Ammon's horn (tissue), 1 donor: ENCODE measurements at regions not wholly inside any gene's neighbourhood (a gene's known extent, or its start where the extent isn't known, plus 50 kb on each side); places are given as distances from the start of the nearest gene placed in this dataset.
"Not testable (repeated sequence)": the region's sequence is repeated elsewhere in the genome, so short reads cannot be mapped to it uniquely, and the experiment has no call there.

Source experiments
- DNase-seq: peaks from one replicate; pipeline ENCODE4 v3.0.0-alpha.2; 2016; ENCODE audit warnings: low spot score

GRCh38 chr17:54353789-54354525, 531.2 kb downstream of the KIF2B start:
- DNase-seq, result no peak

- DNase-seq, result not testable (repeated sequence)
Measured at GRCh38 chr17:54361073-54361472, 538.3 kb downstream of the KIF2B start.

GRCh38 chr17:54368906-54369305, 531.7 kb upstream of the TOM1L1 start:
- DNase-seq, result no peak

GRCh38 chr17:54372069-54372749, 528.4 kb upstream of the TOM1L1 start:
- no peak for DNase-seq

GRCh38 chr17:54373970-54374369, 526.7 kb upstream of the TOM1L1 start:
- DNase-seq, result no peak

- not testable (repeated sequence) for DNase-seq
Measured at GRCh38 chr17:54376409-54376808, 524.2 kb upstream of the TOM1L1 start.

GRCh38 chr17:54381482-54381881, 519.2 kb upstream of the TOM1L1 start:
- DNase-seq, result no peak

- DNase-seq, result no peak
Measured at GRCh38 chr17:54404259-54404658, 496.4 kb upstream of the TOM1L1 start.

GRCh38 chr17:54405826-54406225, 494.8 kb upstream of the TOM1L1 start:
- no peak for DNase-seq

- peak; percentile 40 for DNase-seq
Measured at GRCh38 chr17:54408731-54409130, 491.9 kb upstream of the TOM1L1 start.

- DNase-seq, result no peak
Measured at GRCh38 chr17:54418467-54418866, 482.2 kb upstream of the TOM1L1 start.

- DNase-seq, result peak; percentile 3
Measured at GRCh38 chr17:54425671-54426070, 475.0 kb upstream of the TOM1L1 start.

- DNase-seq, result peak; percentile 30
Measured at GRCh38 chr17:54426296-54426886, 474.3 kb upstream of the TOM1L1 start.

- no peak for DNase-seq
Measured at GRCh38 chr17:54435966-54436365, 464.7 kb upstream of the TOM1L1 start.

- no peak for DNase-seq
Measured at GRCh38 chr17:54439816-54440215, 460.8 kb upstream of the TOM1L1 start.

GRCh38 chr17:54451051-54451450, 449.6 kb upstream of the TOM1L1 start:
- no peak for DNase-seq

GRCh38 chr17:54452666-54453348, 447.8 kb upstream of the TOM1L1 start:
- DNase-seq, result no peak

- no peak for DNase-seq
Measured at GRCh38 chr17:54455251-54455868, 445.3 kb upstream of the TOM1L1 start.

- not testable (repeated sequence) for DNase-seq
Measured at GRCh38 chr17:54465443-54465842, 435.2 kb upstream of the TOM1L1 start.

- DNase-seq, result no peak
Measured at GRCh38 chr17:54466875-54467274, 433.8 kb upstream of the TOM1L1 start.

- no peak for DNase-seq
Measured at GRCh38 chr17:54482843-54483242, 417.8 kb upstream of the TOM1L1 start.

- DNase-seq, result no peak
Measured at GRCh38 chr17:54493691-54494090, 407.0 kb upstream of the TOM1L1 start.
